OCI-LY3 (cell line): ENCODE measurements at regions not wholly inside any gene's neighbourhood (a gene's known extent, or its start where the extent isn't known, plus 50 kb on each side); places are given as distances from the start of the nearest gene placed in this dataset.
"Not testable (repeated sequence)": the region's sequence is repeated elsewhere in the genome, so short reads cannot be mapped to it uniquely, and the experiment has no call there.

Experiments used
- EZH2phosphoT487 ChIP-seq: fragments of 200-600 bp; shearing (Covaris generic); IDR thresholded peaks from 2 replicates; pipeline ENCODE4 v1.6.1; 2018; ENCODE audit warnings: antibody characterized with exemption, mixed run types, low read depth
- TF ChIP-seq, protein P1 (sequence below): fragments of 200-600, 300-600 bp; sonication (generic); IDR thresholded peaks from 2 replicates; pipeline ENCODE4 v1.5.1; 2014; ENCODE audit warnings: antibody characterized with exemption, low read length, low read depth

- TF ChIP-seq, protein P1, sequence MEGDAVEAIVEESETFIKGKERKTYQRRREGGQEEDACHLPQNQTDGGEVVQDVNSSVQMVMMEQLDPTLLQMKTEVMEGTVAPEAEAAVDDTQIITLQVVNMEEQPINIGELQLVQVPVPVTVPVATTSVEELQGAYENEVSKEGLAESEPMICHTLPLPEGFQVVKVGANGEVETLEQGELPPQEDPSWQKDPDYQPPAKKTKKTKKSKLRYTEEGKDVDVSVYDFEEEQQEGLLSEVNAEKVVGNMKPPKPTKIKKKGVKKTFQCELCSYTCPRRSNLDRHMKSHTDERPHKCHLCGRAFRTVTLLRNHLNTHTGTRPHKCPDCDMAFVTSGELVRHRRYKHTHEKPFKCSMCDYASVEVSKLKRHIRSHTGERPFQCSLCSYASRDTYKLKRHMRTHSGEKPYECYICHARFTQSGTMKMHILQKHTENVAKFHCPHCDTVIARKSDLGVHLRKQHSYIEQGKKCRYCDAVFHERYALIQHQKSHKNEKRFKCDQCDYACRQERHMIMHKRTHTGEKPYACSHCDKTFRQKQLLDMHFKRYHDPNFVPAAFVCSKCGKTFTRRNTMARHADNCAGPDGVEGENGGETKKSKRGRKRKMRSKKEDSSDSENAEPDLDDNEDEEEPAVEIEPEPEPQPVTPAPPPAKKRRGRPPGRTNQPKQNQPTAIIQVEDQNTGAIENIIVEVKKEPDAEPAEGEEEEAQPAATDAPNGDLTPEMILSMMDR = not testable (repeated sequence)
- TF ChIP-seq EZH2phosphoT487 = not testable (repeated sequence)
These were observed 159.3 kb downstream of the NDUFA10 start for GRCh38 chr2:239865856-239866255.
